GM21367 (cell line): ENCODE measurements at regions not wholly inside any gene's neighbourhood (a gene's known extent, or its start where the extent isn't known, plus 50 kb on each side); places are given as distances from the start of the nearest gene placed in this dataset.
"Not testable (repeated sequence)": the region's sequence is repeated elsewhere in the genome, so short reads cannot be mapped to it uniquely, and the experiment has no call there.

Source experiments
- ATAC-seq: cut with Tn5 transposase; IDR thresholded peaks from one replicate; pipeline ENCODE4 v1.9.1; 2021; ENCODE audit not compliant: unreplicated experiment

DNA sequence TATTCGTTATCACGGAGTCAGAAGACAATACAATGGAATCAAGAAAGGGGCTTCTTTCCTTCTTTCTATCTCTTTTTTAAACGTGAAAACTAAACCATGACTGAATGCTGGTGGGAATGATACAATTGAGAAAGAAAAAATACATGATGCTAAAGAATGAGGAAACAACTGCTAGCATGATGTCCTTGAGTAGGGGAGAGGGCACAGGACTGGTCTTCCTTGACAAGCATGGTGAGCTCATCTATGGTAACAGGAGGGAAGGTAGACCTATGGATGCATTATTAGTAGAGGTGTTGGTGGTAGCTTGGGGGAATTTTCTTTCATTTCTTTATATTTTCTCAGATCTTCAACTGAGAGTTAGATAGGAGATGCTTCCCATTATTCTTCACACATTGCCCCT, 88.9 kb upstream of the COL1A2 start:
- ATAC-seq = no peak

DNA sequence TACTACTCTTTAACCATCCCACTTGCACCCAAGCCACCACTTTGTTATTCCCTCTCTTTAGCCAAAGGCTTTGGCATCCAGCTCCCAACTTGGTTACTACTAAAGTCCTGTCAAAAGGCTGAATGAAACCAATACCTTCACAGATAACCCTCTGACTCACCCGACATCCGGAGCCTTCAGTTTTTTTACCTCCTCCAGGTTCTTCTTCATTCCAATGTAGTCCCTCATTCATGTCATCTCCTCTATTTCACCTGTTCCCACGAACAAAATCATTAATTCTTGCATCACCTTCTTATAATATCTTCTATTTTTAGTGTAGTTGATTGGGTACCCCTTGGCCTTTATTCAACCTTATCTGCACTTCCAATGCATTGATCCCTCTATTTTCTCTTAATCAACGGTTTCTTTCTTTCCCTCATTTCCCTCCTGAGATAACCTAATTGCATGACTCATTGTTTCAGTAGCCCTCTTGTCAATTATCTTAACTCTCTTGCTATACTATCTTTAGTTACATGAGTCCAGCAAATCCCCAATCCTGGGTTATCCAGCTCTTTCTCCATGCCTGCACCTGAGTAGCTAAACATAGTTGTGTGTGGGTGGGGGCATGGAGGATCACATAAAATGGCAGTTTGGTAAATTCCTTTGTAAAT, 87.2 kb upstream of the COL1A2 start:
- no peak for ATAC-seq

- no peak for ATAC-seq
These were observed 83.2 kb upstream of the COL1A2 start for GRCh38 chr7:94311515-94311914.

- no peak for ATAC-seq
These were observed 80.8 kb upstream of the COL1A2 start for GRCh38 chr7:94313926-94314325.

- no peak for ATAC-seq
These were observed 80.0 kb upstream of the COL1A2 start for GRCh38 chr7:94314413-94315410.

- ATAC-seq = not testable (repeated sequence)
These were observed 73.6 kb upstream of the COL1A2 start for GRCh38 chr7:94321138-94321537.

DNA sequence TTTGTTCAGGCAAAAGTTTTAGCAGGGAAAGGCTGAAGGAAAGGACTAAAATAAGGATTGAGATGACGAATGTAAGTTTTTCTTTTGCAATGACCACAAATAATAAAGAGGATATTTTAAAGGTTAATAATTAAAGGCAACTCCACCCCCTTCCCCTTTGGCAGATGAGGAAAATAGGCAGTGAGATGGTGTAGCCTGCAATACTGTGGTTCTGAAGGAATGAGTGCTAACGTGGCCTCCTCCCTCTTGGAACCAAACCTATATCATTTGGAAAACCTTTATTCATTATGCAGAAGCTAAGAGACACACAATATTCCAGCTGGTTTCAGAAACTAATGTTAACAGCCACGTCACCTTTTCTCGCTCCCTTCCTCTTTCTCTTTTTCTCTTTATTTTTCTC, 70.9 kb upstream of the COL1A2 start:
- ATAC-seq = no peak

DNA sequence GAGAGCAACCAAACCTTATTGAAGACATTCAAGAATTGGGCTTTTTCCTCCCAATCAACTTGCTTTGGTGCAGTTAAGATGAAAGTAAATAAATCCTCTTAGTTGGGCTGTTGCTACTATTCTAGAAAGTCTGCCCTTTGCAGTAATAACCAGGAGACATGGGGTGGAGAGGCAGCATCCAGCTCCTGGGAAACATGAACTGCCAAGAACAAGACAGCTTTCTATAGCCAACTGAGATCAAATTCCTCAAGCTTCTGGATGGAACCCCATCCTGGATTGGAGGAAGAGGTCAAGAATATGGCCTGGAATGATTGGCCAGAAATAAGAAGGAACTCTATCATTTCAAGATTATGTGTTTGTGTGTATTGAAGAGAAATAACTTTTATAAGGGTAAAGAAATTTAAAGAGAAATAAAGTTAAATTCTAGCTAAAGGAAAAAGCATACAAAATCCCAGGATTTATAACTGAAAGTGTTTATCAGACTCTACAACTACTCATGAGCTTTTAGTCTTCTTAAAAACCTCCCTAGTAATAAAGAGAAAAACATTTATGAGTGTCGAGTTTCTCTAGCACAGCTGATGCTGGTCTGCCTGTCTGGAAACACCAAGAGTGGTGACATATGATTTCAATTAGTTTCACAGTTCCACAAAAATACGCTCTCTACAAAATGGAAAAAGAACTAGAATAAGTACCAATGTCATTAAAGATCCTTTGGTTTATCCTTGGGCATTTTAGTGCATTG, 70.1 kb upstream of the COL1A2 start:
- no peak for ATAC-seq

DNA sequence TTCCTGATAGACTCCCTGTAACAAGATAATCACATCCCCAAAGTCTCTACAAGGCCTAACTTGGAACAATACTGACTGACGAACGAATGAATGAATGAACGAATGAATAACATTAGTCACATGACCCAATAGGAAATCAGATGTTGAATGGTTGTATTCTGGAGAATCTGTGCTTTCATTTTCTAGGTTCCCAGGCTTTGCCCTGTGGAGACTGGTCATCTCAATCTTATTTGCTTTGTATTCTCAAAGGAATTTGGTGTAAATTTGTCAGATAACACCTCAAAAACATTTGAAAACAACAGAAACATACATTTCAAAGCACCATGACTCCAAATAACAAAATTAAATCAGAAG, 69.6 kb upstream of the COL1A2 start:
- no peak for ATAC-seq

DNA sequence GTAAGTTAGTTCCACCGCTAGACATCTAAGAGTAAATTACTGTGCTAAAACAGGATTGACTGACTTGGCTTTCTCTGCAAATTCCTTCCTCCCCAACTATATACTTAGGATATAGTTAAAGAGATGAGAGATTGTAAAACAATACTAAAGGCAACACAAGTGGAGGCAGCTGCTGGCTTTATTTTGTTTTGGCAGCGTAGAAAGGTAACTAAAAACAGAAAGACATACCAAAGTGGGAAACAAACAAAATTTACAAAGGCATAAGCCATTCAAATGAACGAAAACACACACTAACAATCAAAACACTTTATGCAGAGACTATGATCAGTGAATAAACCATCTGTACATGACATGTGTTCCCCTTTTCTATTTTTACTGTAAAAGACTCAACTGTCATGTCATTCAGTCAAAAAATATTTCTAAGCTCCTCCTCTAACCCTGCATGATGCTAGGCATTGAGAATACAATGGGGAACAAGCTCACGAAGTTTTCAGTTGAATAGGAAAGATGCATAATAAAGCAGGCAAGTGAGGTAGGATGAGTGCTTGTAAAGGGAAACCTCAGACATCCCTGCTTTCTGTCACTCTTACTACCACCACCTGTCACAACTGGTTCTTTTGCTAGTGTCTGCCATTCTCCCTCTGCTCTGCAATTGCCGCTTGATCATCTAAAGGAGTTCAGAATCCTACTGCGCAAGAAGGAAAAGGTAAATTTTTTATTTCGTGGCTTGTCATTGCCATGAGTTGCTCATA, 64.2 kb upstream of the COL1A2 start:
- ATAC-seq = no peak

DNA sequence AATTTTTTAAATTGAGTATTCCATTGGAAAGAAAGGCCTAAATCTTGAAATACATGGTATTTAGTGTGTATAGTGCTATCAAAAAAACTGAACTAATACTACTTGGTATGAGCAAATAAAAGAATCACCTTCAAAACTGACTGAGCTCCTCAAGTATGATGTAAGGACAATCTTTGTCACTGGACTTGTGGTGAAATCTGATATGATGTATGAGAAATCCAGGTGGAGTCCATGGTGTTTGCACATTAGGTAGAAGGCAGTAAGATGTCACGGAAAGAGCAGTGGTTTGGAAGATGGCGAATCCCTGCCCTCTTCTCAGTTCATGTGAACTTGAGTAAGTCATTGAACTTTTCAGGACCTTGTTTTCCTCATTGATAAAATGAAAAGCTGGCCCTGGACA, 62.1 kb upstream of the COL1A2 start:
- ATAC-seq = no peak

- ATAC-seq = no peak
These were observed 60.9 kb upstream of the COL1A2 start for GRCh38 chr7:94333810-94334209.

DNA sequence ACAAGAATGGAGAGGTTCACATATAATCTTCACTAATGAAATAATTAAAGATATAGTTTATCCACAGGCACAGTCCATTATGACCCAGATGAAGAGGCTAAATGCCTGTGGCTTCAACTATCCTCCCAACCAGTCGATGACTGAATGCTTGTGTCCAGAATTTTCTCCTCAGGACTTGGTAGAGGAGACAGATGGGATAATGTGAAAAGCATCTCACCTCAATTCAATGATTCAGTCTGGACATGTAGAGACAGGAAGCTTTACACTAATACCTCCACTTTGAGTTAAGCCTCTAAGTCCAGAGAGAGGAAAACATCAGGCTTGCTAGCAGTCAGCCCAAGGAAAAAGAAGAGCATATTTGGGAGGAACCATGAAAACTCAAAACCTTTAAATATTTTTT, 59.1 kb upstream of the COL1A2 start:
- no peak for ATAC-seq

GRCh38 chr7:94336009-94336408, 58.7 kb upstream of the COL1A2 start:
- ATAC-seq = no peak

DNA sequence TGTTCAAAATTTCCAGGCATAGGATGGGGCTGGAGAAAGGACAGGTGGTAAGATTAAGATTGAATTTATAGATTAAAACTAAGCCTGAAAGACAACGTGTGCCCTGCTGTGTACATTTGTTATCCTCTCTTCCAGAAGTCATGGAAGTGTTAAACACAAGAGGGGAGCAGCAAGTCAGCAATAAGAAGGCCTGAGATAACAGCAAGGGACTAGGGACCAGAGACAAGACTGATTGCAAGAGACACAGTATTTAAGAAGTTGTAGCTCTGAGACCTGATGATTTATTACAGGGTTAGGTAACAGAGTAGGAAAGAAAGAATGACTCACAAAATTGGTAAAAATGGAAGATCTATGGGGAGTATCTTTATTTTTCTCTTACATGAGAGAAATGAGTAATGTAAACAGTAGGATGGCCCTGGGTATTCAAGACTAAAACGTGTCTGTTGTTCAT, 55.7 kb upstream of the COL1A2 start:
- no peak for ATAC-seq

DNA sequence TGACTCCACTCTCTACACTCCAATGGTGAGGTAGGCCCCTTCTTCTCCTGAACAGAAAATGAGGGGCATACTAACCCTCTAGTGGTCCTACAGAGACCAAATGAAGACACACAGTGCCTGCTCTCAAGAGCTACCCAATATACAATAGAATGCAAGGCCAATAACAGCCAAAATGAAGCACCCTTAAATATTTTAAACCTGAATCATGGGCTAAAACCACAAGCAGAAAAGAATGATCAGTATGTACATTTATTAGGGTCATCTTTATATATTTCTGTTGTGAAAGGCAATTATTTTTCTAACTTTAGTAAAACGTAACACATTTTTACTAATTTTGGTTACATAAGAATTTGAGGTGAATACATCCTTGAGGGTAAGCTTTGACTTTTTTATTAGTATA, 49.9 kb upstream of the COL1A2 start:
- ATAC-seq = no peak
